Activated CD4-positive, alpha-beta T cell treated with anti-CD3 and anti-CD28 coated beads for 36 hours (primary cell): ENCODE measurements at regions not wholly inside any gene's neighbourhood (a gene's known extent, or its start where the extent isn't known, plus 50 kb on each side); places are given as distances from the start of the nearest gene placed in this dataset.

Source experiments
- ATAC-seq: fragments of 200-7000 bp; cut with Tn5 transposase; one replicate; pipeline ENCODE4 v1.10.0; 2021; ENCODE audit warnings: mild to moderate bottlenecking, moderate library complexity
- CTCF ChIA-PET: fragments of 350-600 bp; sonication (Branson Sonifier 250); formaldehyde crosslinking; loops from one replicate; lab custom pipeline; 2021; ENCODE audit warnings: antibody characterized with exemption; lab: Charles Lee
- POLR2A ChIA-PET: fragments of 350-600 bp; sonication (Branson Sonifier 250); formaldehyde crosslinking; loops from one replicate; lab custom pipeline; 2021; ENCODE audit warnings: antibody characterized with exemption, inconsistent platforms; lab: Charles Lee
- DNase-seq: peaks from one replicate; pipeline ENCODE4 v3.0.0-alpha.2; 2020
- H3K27ac Mint-ChIP-seq: one replicate; pipeline ENCODE4 v1.8.0; 2021; ENCODE audit warnings: mixed read lengths
- H3K27me3 Mint-ChIP-seq: one replicate; pipeline ENCODE4 v1.8.0; 2021; ENCODE audit warnings: mixed read lengths
- H3K36me3 Mint-ChIP-seq: one replicate; pipeline ENCODE4 v1.8.0; 2021; ENCODE audit warnings: low read depth, mixed read lengths
- H3K4me1 Mint-ChIP-seq: one replicate; pipeline ENCODE4 v1.8.0; 2021; ENCODE audit warnings: mixed read lengths
- H3K4me3 Mint-ChIP-seq: one replicate; pipeline ENCODE4 v1.8.0; 2021; ENCODE audit warnings: mild to moderate bottlenecking, moderate library complexity, mixed read lengths
- H3K9me3 Mint-ChIP-seq: one replicate; pipeline ENCODE4 v1.8.0; 2021; ENCODE audit warnings: low read depth, mixed read lengths
- intact Hi-C, 2 experiments: fragments of 100-400 bp; cut with DNase I in 1 of 2; cut with micrococcal nuclease in 1 of 2; formaldehyde crosslinking; loops; one replicate each; pipeline versions ENCODE4 v1.14.2 to v1.15.1; 2022 to 2024; cut with DNase I, micrococcal nuclease

DNA sequence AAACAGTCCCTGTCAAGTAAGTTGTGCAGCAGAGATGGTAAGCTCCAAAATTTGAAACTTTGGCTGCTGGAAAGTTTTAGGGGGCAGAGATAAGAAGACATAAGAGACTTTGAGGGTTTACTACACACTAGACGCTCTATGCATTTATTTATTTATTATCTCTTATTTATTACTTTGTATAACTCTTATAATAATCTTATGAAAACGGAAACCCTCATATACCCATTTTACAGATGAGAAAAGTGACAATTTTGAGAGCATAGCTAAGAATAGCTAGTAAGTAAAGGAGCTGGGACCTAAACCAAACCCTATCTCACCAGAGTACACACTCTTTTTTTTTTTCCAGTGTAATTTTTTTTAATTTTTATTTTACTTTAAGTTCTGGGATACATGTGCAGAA, 112.8 kb upstream of the PKDCC start:
- Mint-ChIP-seq H3K27me3 (peaks cover 3% of the 10 kb centered on the region), H3K27ac (no peak overlapping the region), H3K36me3 (no peaks in the 10 kb centered on the region), H3K4me3 (no peak overlapping the region), H3K9me3 (no peaks in the 10 kb centered on the region), H3K4me1 (no peaks in the 10 kb centered on the region)
- no peak for ATAC-seq
- ChIA-PET POLR2A (no interaction called here), CTCF (interaction anchor here (0.8 kb wide), 1 partner anchor 65 kb away, joined by 3 read pairs; no protein-coding TSS in a partner anchor)
- no peak for DNase-seq
- intact Hi-C loops: no loop called here

DNA sequence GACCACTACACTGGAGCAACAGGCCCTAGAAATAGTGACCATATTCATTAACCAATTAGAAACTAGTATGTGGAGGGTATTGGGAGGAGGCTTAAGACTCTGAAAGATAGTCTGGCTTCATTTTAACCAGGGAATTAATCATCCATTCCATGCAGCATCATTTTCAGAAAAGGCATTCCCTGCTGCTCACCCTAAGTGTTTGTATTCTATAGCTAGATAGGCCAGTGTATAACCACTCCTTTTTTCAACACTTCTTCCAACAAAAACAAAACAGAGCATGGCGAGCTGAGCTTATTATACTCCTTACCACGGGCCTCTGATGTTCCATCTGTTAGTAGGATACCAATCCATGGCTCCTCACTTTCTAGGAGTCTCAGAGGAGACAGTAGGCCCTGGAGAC, 112.0 kb upstream of the PKDCC start:
- ChIA-PET CTCF (interaction anchor here (1.2 kb wide), 1 partner anchor 16 kb away, joined by 3 read pairs; no protein-coding TSS in a partner anchor), POLR2A (no interaction called here)
- no peaks in the 10 kb centered on the region for H3K9me3 Mint-ChIP-seq
- ATAC-seq (no peak), DNase-seq (no peak)
- H3K4me3 Mint-ChIP-seq: no peak overlapping the region
- no peaks in the 10 kb centered on the region for H3K36me3 Mint-ChIP-seq
- H3K4me1 Mint-ChIP-seq: no peaks in the 10 kb centered on the region
- H3K27ac Mint-ChIP-seq: no peak overlapping the region
- intact Hi-C loops: no loop called here
- H3K27me3 Mint-ChIP-seq: peaks cover 3% of the 10 kb centered on the region

DNA sequence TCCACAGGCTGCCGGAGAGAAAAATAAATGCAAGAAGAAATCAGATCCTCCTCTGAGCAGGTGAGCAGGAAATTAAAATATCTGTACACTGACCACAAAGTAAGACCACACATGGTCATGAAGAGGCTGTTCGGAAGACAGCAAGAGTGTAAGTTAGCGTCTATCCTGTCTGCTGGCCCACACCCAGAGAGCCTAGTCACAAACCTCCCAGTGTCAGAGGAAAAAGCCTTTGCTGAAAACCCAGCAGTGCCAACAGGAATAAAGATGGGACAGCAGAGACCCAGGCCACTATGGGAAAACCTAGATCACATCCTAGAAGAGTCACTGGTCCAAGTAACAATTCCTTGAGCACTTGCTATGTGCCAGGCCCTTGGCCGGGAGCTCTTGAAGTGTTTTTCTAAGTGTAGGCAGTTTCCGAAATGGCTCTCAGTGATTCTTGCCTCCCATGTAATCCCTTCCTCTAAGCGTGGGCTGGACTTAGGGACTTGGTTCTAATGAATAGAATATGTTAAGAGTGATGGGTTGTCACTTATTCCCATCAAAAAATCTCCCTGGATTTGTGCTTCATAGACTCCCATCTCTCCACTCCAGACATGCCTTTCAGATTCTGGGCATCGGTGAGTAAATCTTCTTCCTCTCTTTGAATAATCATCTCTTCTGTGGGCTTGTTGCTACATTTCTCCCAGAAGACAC, 110.9 kb upstream of the PKDCC start:
- Mint-ChIP-seq H3K36me3 (no peaks in the 10 kb centered on the region), H3K9me3 (no peaks in the 10 kb centered on the region), H3K4me1 (no peaks in the 10 kb centered on the region), H3K4me3 (no peak overlapping the region), H3K27me3 (peaks cover 3% of the 10 kb centered on the region), H3K27ac (no peak overlapping the region)
- ChIA-PET POLR2A (no interaction called here), CTCF (interaction anchor here (0.8 to 1.2 kb wide), 2 partner anchors 17 to 21 kb away, joined by 3 read pairs; no protein-coding TSS in a partner anchor)
- no peak for DNase-seq
- ATAC-seq: no peak
- intact Hi-C loops: no loop called here

DNA sequence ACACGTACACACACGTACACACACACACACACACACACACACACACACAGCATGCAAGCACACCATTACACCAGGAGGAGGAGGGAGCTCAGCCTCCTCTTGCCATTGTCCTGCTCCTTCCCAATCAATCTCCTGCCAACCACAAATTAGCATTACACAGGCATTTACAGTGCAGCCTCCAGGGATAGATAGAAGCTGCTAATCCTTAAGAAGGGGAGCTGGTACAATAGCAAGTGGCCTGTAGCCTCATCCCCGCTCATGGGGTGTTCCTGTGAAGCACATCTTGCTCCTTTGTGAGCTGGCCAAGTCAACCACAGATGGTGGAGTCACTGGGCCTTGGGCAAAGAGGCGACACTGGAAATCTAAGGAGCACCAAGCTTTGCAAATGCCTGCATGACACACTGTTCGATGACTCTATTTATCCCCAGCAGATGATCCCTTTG, 110.3 kb upstream of the PKDCC start:
- H3K4me3 Mint-ChIP-seq: no peak overlapping the region
- H3K27me3 Mint-ChIP-seq: peaks cover 3% of the 10 kb centered on the region
- ATAC-seq (no peak), DNase-seq (no peak)
- CTCF ChIA-PET: interaction anchor here (0.6 kb wide), 1 partner anchor 269 kb away, joined by 4 read pairs; no protein-coding TSS in a partner anchor
- H3K9me3 Mint-ChIP-seq: no peaks in the 10 kb centered on the region
- intact Hi-C loops: no loop called here
- H3K36me3 Mint-ChIP-seq: no peaks in the 10 kb centered on the region
- no peaks in the 10 kb centered on the region for H3K4me1 Mint-ChIP-seq
- H3K27ac Mint-ChIP-seq: no peak overlapping the region
- POLR2A ChIA-PET: no interaction called here

DNA sequence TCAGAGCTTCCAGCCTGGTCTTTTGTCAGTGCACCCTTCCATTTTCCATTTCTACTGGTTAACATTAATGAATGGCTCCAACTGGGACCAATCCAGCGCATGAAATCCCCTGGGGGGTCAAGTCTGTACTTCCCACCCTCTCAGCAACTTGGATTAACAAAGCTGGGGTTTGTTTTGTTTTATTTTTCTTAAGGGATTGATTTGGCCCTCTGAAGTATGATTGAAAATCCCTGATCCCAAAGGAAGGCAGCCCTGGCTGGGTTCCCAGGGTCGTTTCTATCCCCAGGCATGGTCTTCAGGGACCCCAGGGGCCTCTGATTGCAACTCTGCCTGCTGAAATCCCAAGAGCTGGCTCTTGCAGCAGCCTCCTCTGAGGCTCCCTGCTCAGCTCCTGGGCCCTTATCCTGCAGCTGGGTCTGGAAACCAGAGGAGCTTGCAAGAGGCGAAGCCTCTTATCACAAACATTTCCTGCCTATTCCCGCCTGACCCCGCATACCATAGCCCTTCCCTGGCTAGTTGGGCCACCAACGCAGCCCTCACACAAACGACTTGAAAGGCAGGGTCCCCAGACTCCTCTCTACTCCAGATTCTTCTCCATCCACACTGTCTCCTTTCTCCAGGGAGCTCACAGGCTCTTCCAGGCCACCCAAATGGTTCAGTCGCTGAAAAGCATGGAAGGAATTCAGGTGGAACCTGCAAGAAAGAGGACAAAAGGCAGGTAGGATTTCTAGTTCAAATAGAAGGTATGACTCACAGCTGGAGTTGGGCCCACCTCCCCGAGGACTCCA, 109.7 kb upstream of the PKDCC start:
- H3K27me3 Mint-ChIP-seq: peaks cover 3% of the 10 kb centered on the region
- DNase-seq (no peak), ATAC-seq (no peak)
- POLR2A ChIA-PET: no interaction called here
- H3K4me3 Mint-ChIP-seq: no peak overlapping the region
- no peaks in the 10 kb centered on the region for H3K4me1 Mint-ChIP-seq
- intact Hi-C loops: no loop called here
- H3K9me3 Mint-ChIP-seq: no peaks in the 10 kb centered on the region
- CTCF ChIA-PET: interaction anchor here (0.6 to 1.1 kb wide), 2 partner anchors 39 to 268 kb away, joined by 3 to 4 read pairs; no protein-coding TSS in a partner anchor
- no peaks in the 10 kb centered on the region for H3K36me3 Mint-ChIP-seq
- H3K27ac Mint-ChIP-seq: no peak overlapping the region

GRCh38 chr2:41940060-41940744, 107.6 kb upstream of the PKDCC start:
- Mint-ChIP-seq H3K27ac (no peak overlapping the region), H3K9me3 (no peaks in the 10 kb centered on the region), H3K36me3 (no peaks in the 10 kb centered on the region), H3K4me3 (no peak overlapping the region), H3K27me3 (peaks cover 9% of the 10 kb centered on the region), H3K4me1 (no peaks in the 10 kb centered on the region)
- CTCF ChIA-PET: interaction anchor here (0.6 kb wide), 1 partner anchor 50 kb away, joined by 3 read pairs; no protein-coding TSS in a partner anchor
- ATAC-seq: no peak
- intact Hi-C loops: no loop called here
- no peak for DNase-seq
- POLR2A ChIA-PET: no interaction called here

DNA sequence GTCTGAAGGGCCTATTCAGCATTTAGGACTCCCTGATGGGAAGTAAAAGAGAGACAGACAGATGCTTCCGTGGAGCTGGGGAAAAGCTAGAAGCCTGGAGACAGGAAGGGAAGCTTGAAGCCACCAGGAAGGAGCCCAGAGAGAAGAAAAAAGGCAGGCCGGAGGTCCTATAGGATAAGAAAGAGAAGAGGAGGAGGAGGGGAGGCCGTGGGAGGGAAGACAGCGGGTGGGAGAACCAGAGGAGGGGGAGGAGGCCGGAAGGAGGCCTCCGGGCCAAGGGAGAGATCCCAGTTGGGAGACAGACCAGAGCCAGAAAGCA, 107.1 kb upstream of the PKDCC start:
- ChIA-PET CTCF (interaction anchor here (0.6 kb wide), 1 partner anchor 49 kb away, joined by 3 read pairs; no protein-coding TSS in a partner anchor), POLR2A (no interaction called here)
- Mint-ChIP-seq H3K27ac (no peak overlapping the region), H3K4me3 (no peak overlapping the region), H3K27me3 (peaks cover 9% of the 10 kb centered on the region), H3K4me1 (no peaks in the 10 kb centered on the region), H3K9me3 (no peaks in the 10 kb centered on the region), H3K36me3 (no peaks in the 10 kb centered on the region)
- intact Hi-C loops: no loop called here
- no peak for DNase-seq
- no peak for ATAC-seq

DNA sequence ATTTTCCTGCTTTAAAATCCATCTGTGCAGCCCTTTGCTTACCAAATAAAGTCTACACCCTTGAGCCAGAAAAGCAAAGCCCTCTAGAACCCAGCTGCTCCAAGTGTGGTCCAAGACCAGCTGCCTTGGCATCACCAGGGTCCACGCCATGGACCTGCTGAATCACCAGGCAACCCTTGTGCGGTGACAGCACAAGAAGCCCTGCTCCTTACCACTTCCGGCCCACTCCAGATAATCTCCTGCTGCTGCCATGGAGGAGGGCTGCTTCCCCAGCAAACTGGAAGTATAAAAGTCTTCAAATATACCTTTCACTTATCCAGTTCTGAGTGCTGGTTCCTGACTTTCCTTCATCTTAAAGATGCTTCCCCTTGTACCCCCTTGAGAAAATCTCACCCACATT, 106.0 kb upstream of the PKDCC start:
- CTCF ChIA-PET: no interaction called here
- no peak overlapping the region for H3K4me3 Mint-ChIP-seq

DNA sequence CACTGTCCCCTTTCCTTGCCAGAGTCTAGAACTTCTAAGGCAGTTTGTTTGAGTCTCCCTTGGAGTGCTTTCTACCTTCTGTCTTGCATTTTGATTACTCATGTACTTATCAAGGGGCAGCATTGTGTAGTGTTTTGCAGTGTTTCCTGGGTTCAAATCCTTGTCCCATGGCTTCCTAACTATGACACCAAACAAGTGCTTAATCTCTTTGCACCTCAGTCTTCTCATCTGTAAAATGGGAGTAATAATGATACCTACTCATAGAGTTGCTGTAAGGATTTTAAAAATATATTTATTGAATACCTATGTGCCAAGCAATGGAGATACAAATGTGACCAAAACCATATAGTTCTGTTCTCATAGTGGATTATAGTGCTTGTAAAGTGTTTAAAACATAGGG, 105.5 kb upstream of the PKDCC start:
- intact Hi-C loops: no loop called here
- CTCF ChIA-PET: no interaction called here

More for the DNA sequence above, 106.0 kb upstream of the PKDCC start:
- Mint-ChIP-seq H3K36me3 (no peaks in the 10 kb centered on the region), H3K4me1 (no peaks in the 10 kb centered on the region), H3K27ac (no peak overlapping the region), H3K27me3 (peaks cover 9% of the 10 kb centered on the region), H3K9me3 (no peaks in the 10 kb centered on the region)
- intact Hi-C loops: no loop called here
- POLR2A ChIA-PET: no interaction called here
- no peak for ATAC-seq
- no peak for DNase-seq

GRCh38 chr2:41943159-41943558, 104.7 kb upstream of the PKDCC start:
- H3K4me1 Mint-ChIP-seq: no peaks in the 10 kb centered on the region
- DNase-seq: no peak
- ChIA-PET CTCF (interaction anchor here (0.6 kb wide), 1 partner anchor 97 kb away, joined by 3 read pairs; no protein-coding TSS in a partner anchor), POLR2A (no interaction called here)
- no peak overlapping the region for H3K4me3 Mint-ChIP-seq
- no peak overlapping the region for H3K27ac Mint-ChIP-seq
- no peak for ATAC-seq
- peaks cover 12% of the 10 kb centered on the region for H3K27me3 Mint-ChIP-seq
- no peaks in the 10 kb centered on the region for H3K9me3 Mint-ChIP-seq
- intact Hi-C loops: no loop called here
- no peaks in the 10 kb centered on the region for H3K36me3 Mint-ChIP-seq

More for the DNA sequence above, 105.5 kb upstream of the PKDCC start:
- H3K9me3 Mint-ChIP-seq: no peaks in the 10 kb centered on the region
- H3K27ac Mint-ChIP-seq: no peak overlapping the region
- H3K27me3 Mint-ChIP-seq: peaks cover 9% of the 10 kb centered on the region
- no peaks in the 10 kb centered on the region for H3K36me3 Mint-ChIP-seq
- H3K4me1 Mint-ChIP-seq: no peaks in the 10 kb centered on the region
- POLR2A ChIA-PET: no interaction called here
- ATAC-seq (no peak), DNase-seq (no peak)
- no peak overlapping the region for H3K4me3 Mint-ChIP-seq

DNA sequence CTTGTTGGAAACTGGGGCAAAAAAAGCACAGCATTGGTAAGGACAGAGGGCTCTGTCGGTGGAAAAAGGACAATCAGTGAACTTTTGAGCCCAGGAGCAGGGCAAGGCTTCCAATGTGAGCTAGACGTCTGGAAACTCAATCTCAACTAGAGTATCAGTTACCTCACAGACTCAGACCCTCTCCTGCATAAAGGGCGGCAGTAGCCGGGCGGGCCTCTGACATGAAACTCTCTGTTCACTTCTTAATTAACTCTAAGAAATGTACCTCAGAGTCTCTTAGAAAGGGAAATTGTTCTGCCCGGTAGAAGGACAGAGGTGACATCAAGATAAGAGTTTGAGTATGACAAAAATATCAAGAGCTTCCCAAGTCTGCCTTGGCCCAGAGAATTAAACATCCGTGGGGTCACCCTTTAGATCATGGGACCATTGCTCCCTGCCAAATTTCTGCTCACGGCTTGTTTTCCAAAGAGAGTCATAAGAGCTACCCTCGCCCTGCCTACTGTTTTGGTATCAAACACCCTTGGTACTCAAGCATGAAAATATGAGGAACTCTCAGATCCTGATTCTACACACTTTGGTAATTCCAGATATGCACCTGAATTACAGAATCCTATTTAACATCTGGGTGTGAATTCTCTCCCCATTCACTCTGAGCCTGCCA, 103.5 kb upstream of the PKDCC start:
- H3K4me1 Mint-ChIP-seq: no peaks in the 10 kb centered on the region
- peaks cover 12% of the 10 kb centered on the region for H3K27me3 Mint-ChIP-seq
- no peaks in the 10 kb centered on the region for H3K36me3 Mint-ChIP-seq
- no peaks in the 10 kb centered on the region for H3K9me3 Mint-ChIP-seq
- H3K4me3 Mint-ChIP-seq: no peak overlapping the region
- ChIA-PET POLR2A (no interaction called here), CTCF (interaction anchor here (1.1 kb wide), 1 partner anchor 246 kb away, joined by 4 read pairs; no protein-coding TSS in a partner anchor)
- DNase-seq (no peak), ATAC-seq (no peak)
- intact Hi-C loops: no loop called here
- H3K27ac Mint-ChIP-seq: no peak overlapping the region
